ENCODE measurements at regions not wholly inside any gene's neighbourhood (a gene's known extent, or its start where the extent isn't known, plus 50 kb on each side); places are given as distances from the start of the nearest gene placed in this dataset.

DNA sequence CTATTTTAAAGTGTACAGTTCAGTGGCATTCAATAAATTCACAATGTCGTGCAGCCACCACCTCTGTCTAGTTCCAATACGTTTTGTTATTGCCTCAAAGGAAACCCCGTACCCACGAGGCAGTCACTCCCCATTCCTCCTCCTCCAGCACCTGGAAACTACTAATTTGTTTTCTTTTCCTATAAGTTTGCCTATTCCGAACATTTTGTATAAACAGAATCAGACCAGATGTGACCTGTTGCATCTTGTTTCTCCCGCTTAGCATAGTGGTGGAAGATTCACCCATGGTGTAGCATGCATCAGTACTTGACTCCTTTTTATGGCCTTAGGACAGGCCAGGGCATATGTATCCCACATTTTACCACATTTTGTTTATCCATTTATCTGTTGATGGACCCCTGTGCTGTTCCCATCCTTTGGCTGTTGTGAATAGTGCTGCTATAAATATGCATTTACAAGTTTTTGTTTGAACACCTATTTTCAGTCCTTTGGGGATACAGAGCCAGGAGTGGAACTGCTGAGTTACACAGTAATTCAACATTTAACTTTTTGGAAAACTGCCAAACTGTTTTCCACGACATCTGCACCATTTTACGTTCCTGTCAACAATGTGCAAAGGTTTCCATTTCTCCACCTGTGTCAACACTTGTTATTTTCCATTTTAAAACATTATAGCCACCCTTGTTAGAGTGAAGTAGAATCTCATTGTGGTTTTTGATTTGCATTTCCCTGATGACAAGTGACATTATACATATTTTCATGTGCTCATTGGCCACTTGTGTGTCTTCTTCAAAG is 57.8 kb upstream of the STX18 start:
- no peak for DNase-seq (ENCODE audit: low read depth in 2 of 2)

DNA sequence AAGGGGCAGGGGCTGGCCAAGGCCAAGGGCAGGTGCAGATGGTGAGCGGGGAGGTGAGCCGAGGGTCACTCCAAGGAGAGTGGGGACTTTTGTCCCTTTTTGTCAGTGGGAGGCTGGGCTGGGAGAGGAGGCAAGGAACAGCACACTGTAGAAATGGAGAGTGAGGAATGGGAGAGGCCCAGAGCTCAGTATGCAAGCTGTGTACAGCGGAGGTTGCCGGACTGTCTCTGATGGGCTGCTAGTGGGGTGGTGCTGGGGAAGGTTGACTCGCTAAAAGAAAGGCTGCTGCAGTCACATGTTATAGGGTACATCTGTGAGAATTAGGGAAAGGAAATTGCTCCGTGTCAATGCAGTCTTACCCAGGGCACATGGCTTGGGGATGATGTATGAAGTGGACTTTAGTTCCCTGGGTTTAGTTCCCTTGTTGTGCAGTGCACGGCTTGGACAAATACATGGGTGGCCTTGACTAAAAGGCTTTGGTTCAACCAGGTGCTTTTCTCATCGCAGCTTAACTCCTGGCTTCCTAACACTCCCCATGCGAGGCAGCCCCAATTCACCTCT is 57.1 kb upstream of the STX18 start:
- no peak for DNase-seq (ENCODE audit: low read depth in 2 of 2)

DNA sequence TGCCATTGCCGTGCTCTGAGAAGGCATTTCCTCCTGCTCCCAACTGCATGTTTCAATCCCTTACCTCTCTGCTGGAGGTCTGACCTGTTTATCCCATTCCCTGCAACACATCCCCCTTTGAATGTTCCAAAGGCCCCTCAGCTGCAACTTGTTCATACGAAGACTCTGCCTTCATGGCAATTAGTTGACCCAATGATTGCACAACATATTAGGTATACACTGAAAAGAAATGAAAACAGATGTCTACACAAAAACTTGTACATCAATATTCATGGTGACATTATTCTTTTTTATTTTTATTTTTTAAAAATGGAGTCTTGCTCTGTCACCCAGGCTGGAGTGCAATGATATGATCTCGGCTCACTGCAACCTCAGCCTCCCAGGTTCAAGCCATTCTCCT is 54.9 kb upstream of the STX18 start:
- no peak for DNase-seq (ENCODE audit: low read depth in 2 of 2)

DNA sequence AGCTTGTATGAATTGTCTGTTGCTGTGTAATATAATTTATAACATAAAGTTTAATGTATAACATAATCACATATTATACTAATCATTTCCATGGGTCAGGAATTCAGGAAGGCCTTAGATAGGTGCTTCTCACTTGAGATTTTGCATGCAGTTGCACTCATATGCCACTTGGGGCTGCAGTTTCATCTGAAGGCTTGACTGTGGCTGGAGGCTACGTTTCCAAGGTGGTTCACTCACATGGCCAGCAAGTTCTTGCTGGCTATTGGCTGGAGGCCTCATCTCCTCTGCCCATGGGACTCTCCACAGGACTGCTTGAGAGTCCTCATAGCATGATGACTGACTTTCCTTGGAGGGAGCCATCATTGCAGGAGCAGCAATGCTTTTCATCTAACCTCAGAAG is 53.4 kb upstream of the STX18 start:
- DNase-seq (ENCODE audit: low read depth in 2 of 2), result no peak

DNA sequence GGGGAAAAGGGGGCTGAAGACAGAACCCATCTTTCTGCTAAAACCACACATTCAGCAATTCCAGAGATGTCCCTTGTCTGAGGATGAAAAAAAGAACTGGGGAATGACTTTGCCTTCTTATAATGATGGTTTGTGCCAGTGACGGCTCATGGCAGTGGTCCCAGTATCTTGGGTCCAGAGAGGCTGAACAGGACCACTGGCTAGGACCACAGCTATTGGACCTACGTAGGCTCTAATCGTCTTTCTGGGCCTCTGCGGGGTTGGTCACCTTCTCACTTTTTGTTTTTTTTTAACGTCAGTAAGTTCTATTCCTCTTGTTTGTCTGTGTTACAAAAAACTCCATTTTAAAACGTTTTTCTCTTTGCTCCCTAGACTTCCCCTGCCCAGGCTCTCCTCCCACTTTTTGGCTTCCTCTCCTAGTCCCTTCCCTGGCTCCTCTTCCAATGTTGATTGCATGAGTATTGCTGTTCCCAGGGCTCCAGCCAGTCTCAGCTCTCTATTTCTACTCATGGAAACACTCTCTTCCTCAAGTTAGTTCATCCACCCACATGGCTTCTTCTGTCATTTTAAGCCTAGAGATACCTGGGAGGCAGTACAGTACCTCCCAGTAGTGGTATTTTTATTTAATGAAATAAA is 52.6 kb upstream of the STX18 start:
- DNase-seq (ENCODE audit: low read depth in 2 of 2), result no peak

DNA sequence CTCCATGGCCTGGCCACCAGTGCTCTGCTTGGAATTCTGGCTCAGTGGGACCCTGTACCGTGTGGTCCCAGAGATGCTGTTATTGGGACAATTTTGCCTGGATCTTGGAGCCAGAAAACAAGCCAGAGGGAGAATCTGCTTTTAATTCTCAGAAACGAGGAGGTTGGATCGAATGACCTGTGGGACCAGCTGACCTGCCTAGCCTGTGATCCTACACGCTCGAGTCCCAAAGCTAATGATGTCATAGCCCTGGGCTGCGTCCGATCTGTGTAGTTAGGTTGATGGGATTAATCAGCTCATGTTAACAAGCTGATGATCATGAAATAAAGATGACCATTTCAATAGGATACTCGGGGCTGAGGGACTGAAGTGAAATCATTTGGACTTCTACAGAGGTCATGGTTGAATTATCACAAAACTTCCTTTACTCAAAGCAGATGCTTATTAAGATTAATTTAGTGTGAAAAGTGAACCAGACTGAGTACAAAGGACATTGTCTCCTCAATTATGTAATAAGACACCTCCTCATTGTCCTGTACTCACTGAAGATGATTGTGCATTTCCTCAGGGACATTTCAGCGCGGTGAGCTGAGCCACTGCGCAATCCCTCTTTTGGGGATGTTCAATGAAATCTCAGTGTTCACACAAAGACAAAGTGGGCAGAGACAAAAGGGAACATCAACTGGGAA is 51.9 kb upstream of the STX18 start:
- DNase-seq (ENCODE audit: low read depth in 2 of 2), result no peak

DNA sequence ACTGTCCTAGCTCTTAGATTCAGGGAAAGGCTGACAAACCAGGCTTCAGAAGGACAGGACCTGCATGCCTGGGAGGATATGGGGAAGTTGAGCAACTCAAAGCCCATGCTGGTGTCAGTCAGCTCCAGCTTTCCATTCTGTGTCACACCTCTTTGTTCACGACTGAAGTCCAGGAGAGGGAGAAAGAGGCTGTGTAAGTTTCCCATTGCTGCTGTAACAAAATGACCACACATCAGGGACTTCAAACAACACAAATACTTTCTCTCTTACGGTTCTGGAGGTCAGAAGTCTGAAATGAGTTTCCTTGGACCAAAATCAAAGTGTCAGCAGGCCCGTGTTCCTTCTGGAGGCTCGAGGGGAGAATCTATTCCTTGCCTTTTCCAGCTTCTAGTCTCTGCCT is 50.6 kb upstream of the STX18 start:
- DNase-seq (ENCODE audit: low read depth in 2 of 2), result no peak

Measured in fibroblast of skin of left quadriceps (primary cell).